Tibial nerve (tissue), 4 donors: ENCODE measurements at regions not wholly inside any gene's neighbourhood (a gene's known extent, or its start where the extent isn't known, plus 50 kb on each side); places are given as distances from the start of the nearest gene placed in this dataset.

Experiments
- CTCF ChIP-seq, 5 experiments: fragments of 200-600 bp in 3 of 5; fragments of 450-650 bp in 2 of 5; sonication (generic) in 3 of 5; IDR thresholded peaks; one replicate each; pipeline ENCODE4 v1.5.1; 2016 to 2019; ENCODE audit warnings: antibody characterized with exemption in 5 of 5, mild to moderate bottlenecking in 3 of 5, moderate library complexity in 2 of 5
- EP300 ChIP-seq, 2 donors: sonication (generic); formaldehyde crosslinking; IDR thresholded peaks; one replicate each; pipeline ENCODE4 v1.6.1; 2017; ENCODE audit warnings: antibody characterized with exemption in 2 of 2, mild to moderate bottlenecking in 1 of 2
- POLR2A ChIP-seq, 2 donors: fragments of 450-650 bp; IDR thresholded peaks; one replicate each; pipeline ENCODE4 v1.6.1; 2017; ENCODE audit warnings: antibody characterized with exemption in 2 of 2, mild to moderate bottlenecking in 2 of 2, moderate library complexity in 2 of 2

DNA sequence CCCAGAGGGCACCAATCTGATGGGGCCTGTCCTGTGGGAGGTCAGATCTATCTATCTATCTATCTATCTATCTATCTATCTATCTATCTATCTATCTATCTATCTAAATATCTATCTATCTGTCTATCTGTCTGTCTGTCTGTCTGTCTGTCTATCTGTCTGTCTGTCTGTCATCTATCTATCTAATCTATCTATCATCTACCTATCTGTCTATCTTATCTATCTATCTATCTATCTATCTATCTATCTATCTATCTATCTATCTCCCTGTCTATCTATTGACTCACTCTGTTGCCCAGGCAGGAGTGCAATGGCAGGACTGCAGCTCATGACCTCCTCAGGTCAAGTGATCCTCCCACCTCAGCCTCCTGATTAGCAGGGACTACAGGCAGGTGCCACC lies 155.7 kb upstream of the STX18 start:
- TF ChIP-seq POLR2A (IDR thresholded peaks at IDR 0.05) (no peak), CTCF (IDR thresholded peaks at IDR 0.05) (no peak), EP300 (IDR thresholded peaks at IDR 0.05) (no peak)
